GM12873 (cell line): ENCODE measurements at regions not wholly inside any gene's neighbourhood (a gene's known extent, or its start where the extent isn't known, plus 50 kb on each side); places are given as distances from the start of the nearest gene placed in this dataset.

Source experiments
- CTCF ChIP-seq: IDR thresholded peaks from 2 replicates; pipeline ENCODE4 v1.5.1; 2012; ENCODE audit warnings: low read depth, mild to moderate bottlenecking, moderate library complexity, low read length, control low read depth; ENCODE audit not compliant: insufficient read depth; ENCODE audit errors: missing control alignments

DNA sequence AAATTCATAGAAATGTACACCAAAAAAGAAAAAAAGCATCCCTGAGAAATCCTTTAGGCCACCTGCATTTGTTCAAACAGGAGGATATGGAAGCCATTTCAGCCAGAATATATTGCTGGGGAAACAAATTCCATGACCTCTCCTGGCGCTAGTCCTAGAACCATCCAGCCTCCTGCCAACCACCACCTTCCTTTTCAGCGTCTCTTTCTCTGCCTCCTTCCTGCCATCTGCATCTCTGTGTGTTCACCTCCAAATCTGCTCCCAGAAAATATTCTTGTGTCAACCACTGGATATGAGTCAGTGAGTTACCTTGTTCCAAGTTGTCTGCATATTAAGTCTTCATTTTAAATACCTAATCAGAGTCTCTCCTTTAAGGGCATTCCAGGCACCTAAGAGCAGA is 50.6 kb upstream of the NPY start:
- TF ChIP-seq CTCF: no peak
